Keratinocyte (primary cell): ENCODE measurements at regions not wholly inside any gene's neighbourhood (a gene's known extent, or its start where the extent isn't known, plus 50 kb on each side); places are given as distances from the start of the nearest gene placed in this dataset.

ENCODE experiments used
- DNase-seq: peaks from one replicate; pipeline ENCODE4 v3.0.0-alpha.2; 2011; ENCODE audit warnings: low read depth, missing footprints, low spot score
- FAIRE-seq: peaks from 2 replicates; lab custom pipeline; 2011; peaks lifted over from hg19 to GRCh38; lab: Jason Lieb, UNC
- H2AFZ ChIP-seq: 2 replicates; pipeline ENCODE4 v1.6.0; 2012; ENCODE audit warnings: low read length, control low read depth, inconsistent platforms; ENCODE audit not compliant: control insufficient read depth
- H3K27ac ChIP-seq: 2 replicates; pipeline ENCODE4 v1.5.1; 2011; ENCODE audit warnings: low read length; ENCODE audit not compliant: control insufficient read depth, insufficient read depth
- H3K27me3 ChIP-seq: 3 replicates; pipeline ENCODE4 v1.6.0; 2011; ENCODE audit warnings: low read length; ENCODE audit not compliant: control insufficient read depth, insufficient read depth; ENCODE audit errors: extremely low read depth
- H3K36me3 ChIP-seq, 2 experiments: 2 replicates in 1 of 2; 3 replicates in 1 of 2; pipeline ENCODE4 v1.5.1; 2011; ENCODE audit warnings: low read length in 2 of 2, mild to moderate bottlenecking in 1 of 2; ENCODE audit not compliant: control insufficient read depth in 2 of 2, insufficient read depth in 2 of 2; ENCODE audit errors: extremely low read depth in 1 of 2
- H3K4me1 ChIP-seq: 3 replicates; pipeline ENCODE4 v1.5.1; 2011; ENCODE audit warnings: low read length; ENCODE audit not compliant: control insufficient read depth, insufficient read depth; ENCODE audit errors: extremely low read depth
- H3K4me2 ChIP-seq: 3 replicates; pipeline ENCODE4 v1.6.0; 2011; ENCODE audit warnings: low read depth, low read length; ENCODE audit not compliant: control insufficient read depth, insufficient read depth; ENCODE audit errors: extremely low read depth
- H3K4me3 ChIP-seq, 3 experiments: fragments of 200-600 bp in 1 of 3; sonication (generic) in 1 of 3; 2 replicates in 2 of 3; 3 replicates in 1 of 3; pipeline ENCODE4 v1.5.1; 2011 to 2016; ENCODE audit warnings: low read length in 3 of 3, mild to moderate bottlenecking in 3 of 3, control low read depth in 2 of 3, inconsistent platforms in 1 of 3, low read depth in 1 of 3, mixed read lengths in 1 of 3, mixed run types in 1 of 3, moderate library complexity in 1 of 3; ENCODE audit not compliant: control insufficient read depth in 2 of 3, insufficient read depth in 2 of 3; ENCODE audit errors: extremely low read depth in 1 of 3
- H3K79me2 ChIP-seq: 2 replicates; pipeline ENCODE4 v1.6.0; 2012; ENCODE audit warnings: low read length; ENCODE audit not compliant: control insufficient read depth, insufficient read depth
- H3K9ac ChIP-seq: 3 replicates; pipeline ENCODE4 v1.6.0; 2011; ENCODE audit warnings: low read length; ENCODE audit not compliant: control insufficient read depth, insufficient read depth; ENCODE audit errors: extremely low read depth
- H3K9me1 ChIP-seq: 3 replicates; pipeline ENCODE4 v1.6.0; 2011; ENCODE audit warnings: low read length; ENCODE audit not compliant: control insufficient read depth, insufficient read depth; ENCODE audit errors: extremely low read depth
- H3K9me3 ChIP-seq: 2 replicates; pipeline ENCODE4 v1.5.1; 2012; ENCODE audit warnings: low read depth, low read length; ENCODE audit not compliant: control insufficient read depth
- H4K20me1 ChIP-seq: 3 replicates; pipeline ENCODE4 v1.6.0; 2011; ENCODE audit warnings: low read length; ENCODE audit not compliant: control insufficient read depth, insufficient read depth; ENCODE audit errors: extremely low read depth
- EZH2 ChIP-seq: IDR thresholded peaks from one replicate; pipeline ENCODE4 v1.6.1; 2012; ENCODE audit warnings: inconsistent platforms, mild to moderate bottlenecking, low read length, moderate library complexity
- dilution Hi-C: fragments of 300-500 bp; cut with MboI; formaldehyde crosslinking; loops from one replicate; pipeline ENCODE4 v1.7.0; 2020; ENCODE audit warnings: low sequenced_read_pairs; ENCODE audit not compliant: extremely low pct_ligation_motif_present
- TF ChIP-seq, protein P1 (sequence below), 3 experiments: IDR thresholded peaks in 1 of 3; conservative IDR thresholded peaks in 1 of 3; optimal IDR thresholded peaks in 1 of 3; 2 replicates in 2 of 3; 3 replicates in 1 of 3; pipeline versions ENCODE3 to v1.5.1; 2011; ENCODE audit warnings: low read length in 3 of 3, mild to moderate bottlenecking in 3 of 3, moderate library complexity in 2 of 3, control low read depth in 1 of 3, inconsistent platforms in 1 of 3; ENCODE audit not compliant: insufficient read depth in 2 of 3; ENCODE audit errors: extremely low read depth in 1 of 3

DNA sequence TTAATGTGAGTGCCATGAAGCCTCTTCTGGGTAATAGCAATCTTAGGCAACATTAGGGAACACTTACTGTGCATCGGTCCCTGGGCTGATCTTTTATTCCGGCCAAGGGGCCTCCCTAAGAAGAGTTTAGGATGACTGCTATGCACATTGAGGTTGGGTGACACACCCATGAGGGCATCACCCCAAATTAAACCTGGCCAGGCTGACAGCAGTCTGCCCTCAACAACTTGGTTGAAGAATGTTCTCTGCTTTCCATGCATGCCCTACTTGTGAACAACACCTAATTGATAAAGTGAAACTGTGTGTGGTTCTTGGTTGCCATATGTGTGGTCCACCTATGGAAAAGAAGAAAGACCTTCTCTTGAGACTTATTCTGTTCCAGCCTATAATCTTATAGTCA is 1098.0 kb downstream of the BCL11B start:
- DNase-seq (no peak), FAIRE-seq (no peak)
- Histone ChIP-seq H3K27ac (no peak overlapping the region), H3K9me3 (no peaks in the 10 kb centered on the region), H3K4me1 (no peaks in the 10 kb centered on the region), H3K27me3 (no peaks in the 10 kb centered on the region), H3K79me2 (no peaks in the 10 kb centered on the region), H2AFZ (no peak overlapping the region), H3K9me1 (no peaks in the 10 kb centered on the region), H3K4me3 (no peak overlapping the region), H3K9ac (no peak overlapping the region), H3K4me2 (no peak overlapping the region), H4K20me1 (no peaks in the 10 kb centered on the region), H3K36me3 (no peaks in the 10 kb centered on the region)
- TF ChIP-seq EZH2: no peak
- TF ChIP-seq, protein P1, sequence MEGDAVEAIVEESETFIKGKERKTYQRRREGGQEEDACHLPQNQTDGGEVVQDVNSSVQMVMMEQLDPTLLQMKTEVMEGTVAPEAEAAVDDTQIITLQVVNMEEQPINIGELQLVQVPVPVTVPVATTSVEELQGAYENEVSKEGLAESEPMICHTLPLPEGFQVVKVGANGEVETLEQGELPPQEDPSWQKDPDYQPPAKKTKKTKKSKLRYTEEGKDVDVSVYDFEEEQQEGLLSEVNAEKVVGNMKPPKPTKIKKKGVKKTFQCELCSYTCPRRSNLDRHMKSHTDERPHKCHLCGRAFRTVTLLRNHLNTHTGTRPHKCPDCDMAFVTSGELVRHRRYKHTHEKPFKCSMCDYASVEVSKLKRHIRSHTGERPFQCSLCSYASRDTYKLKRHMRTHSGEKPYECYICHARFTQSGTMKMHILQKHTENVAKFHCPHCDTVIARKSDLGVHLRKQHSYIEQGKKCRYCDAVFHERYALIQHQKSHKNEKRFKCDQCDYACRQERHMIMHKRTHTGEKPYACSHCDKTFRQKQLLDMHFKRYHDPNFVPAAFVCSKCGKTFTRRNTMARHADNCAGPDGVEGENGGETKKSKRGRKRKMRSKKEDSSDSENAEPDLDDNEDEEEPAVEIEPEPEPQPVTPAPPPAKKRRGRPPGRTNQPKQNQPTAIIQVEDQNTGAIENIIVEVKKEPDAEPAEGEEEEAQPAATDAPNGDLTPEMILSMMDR (optimal IDR thresholded peaks at IDR 0.05 in 1 of 3, IDR thresholded peaks at IDR 0.05 in 1 of 3, conservative IDR thresholded peaks at IDR 0.05 in 1 of 3; ENCODE audit: extremely low read depth in 1 of 3, insufficient read depth in 2 of 3, low read length in 3 of 3): no peak
- dilution Hi-C loops: no loop called here

DNA sequence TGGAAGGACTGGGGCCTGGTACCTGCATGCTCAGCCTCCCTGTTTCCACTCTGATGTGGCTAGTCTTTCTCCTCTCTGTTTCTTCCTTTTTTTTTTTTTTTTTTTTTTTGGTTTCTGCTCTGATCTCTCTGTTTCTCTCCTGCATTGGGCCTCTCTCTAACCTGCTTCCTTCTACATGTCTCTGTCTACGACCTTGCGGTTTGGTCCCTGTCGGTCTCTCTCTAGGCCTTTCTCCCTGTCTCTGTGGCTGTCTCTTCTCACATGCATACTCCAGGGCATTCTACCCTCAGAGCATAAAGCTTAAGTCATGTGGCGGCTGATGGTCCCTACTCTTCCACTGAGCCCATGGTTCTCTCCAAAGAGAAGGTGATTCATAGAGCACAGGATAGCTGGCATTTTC is 1096.6 kb downstream of the BCL11B start:
- no peak for FAIRE-seq

More for the DNA sequence above, 1096.6 kb downstream of the BCL11B start:
- no peaks in the 10 kb centered on the region for H3K36me3 ChIP-seq
- no peak overlapping the region for H3K27ac ChIP-seq
- no peaks in the 10 kb centered on the region for H3K27me3 ChIP-seq
- TF ChIP-seq, protein P1 (optimal IDR thresholded peaks at IDR 0.05 in 1 of 3, IDR thresholded peaks at IDR 0.05 in 1 of 3, conservative IDR thresholded peaks at IDR 0.05 in 1 of 3; ENCODE audit: extremely low read depth in 1 of 3, insufficient read depth in 2 of 3, low read length in 3 of 3): no peak
- no peak for TF ChIP-seq EZH2
- no peaks in the 10 kb centered on the region for H3K9me1 ChIP-seq
- no peak overlapping the region for H3K4me2 ChIP-seq
- no peak overlapping the region for H3K9ac ChIP-seq
- DNase-seq: no peak
- no peaks in the 10 kb centered on the region for H4K20me1 ChIP-seq
- no peak overlapping the region for H2AFZ ChIP-seq
- dilution Hi-C loops: no loop called here
- H3K4me1 ChIP-seq: no peaks in the 10 kb centered on the region
- no peak overlapping the region for H3K4me3 ChIP-seq
- H3K9me3 ChIP-seq: no peaks in the 10 kb centered on the region
- H3K79me2 ChIP-seq: no peaks in the 10 kb centered on the region
